ENCODE measurements at regions not wholly inside any gene's neighbourhood (a gene's known extent, or its start where the extent isn't known, plus 50 kb on each side); places are given as distances from the start of the nearest gene placed in this dataset.

- Histone ChIP-seq H3K56ac (ENCODE audit: insufficient read length, low read depth, low read length) (no peak overlapping the region), H3K9me3 (ENCODE audit: control insufficient read depth, low read depth, low read length) (no peaks in the 10 kb centered on the region), H4K20me1 (ENCODE audit: control insufficient read depth, insufficient read depth, insufficient read length) (no peaks in the 10 kb centered on the region), H3K23me2 (ENCODE audit: insufficient read length, low read depth, low read length, poor library complexity, severe bottlenecking) (no peaks in the 10 kb centered on the region), H3T11ph (ENCODE audit: low read length) (no peak overlapping the region), H2BK5ac (ENCODE audit: insufficient read length, low read length) (no peak overlapping the region), H2BK12ac (ENCODE audit: insufficient read length, low read depth, low read length) (no peak overlapping the region), H3K4me1 (ENCODE audit: insufficient read depth, low read length) (no peaks in the 10 kb centered on the region), H3K4me2 (ENCODE audit: insufficient read depth, insufficient read length, low read length) (no peak overlapping the region), H2AK5ac (ENCODE audit: insufficient read length, low read length) (no peak overlapping the region), H4K5ac (ENCODE audit: insufficient read length, low read depth, low read length) (no peak overlapping the region), H3K79me2 (ENCODE audit: insufficient read depth, low read length) (no peaks in the 10 kb centered on the region), H3K23ac (ENCODE audit: insufficient read length, low read depth, low read length) (no peak overlapping the region), H2BK120ac (ENCODE audit: low read depth, low read length, poor library complexity, severe bottlenecking) (no peak overlapping the region), H2BK20ac (ENCODE audit: low read depth, low read length, poor library complexity, severe bottlenecking) (no peak overlapping the region), H3K9ac (ENCODE audit: extremely low read depth, insufficient read length, low read length) (no peak overlapping the region), H3K27ac (ENCODE audit: insufficient read length, low read depth, low read length) (no peak overlapping the region), H2BK15ac (ENCODE audit: low read depth, low read length) (no peak overlapping the region), H3K27me3 (ENCODE audit: insufficient read depth, low read length) (no peaks in the 10 kb centered on the region), H3K4ac (ENCODE audit: low read depth, low read length) (no peak overlapping the region), H3K79me1 (ENCODE audit: insufficient read depth, low read depth, low read length, poor library complexity, severe bottlenecking) (no peaks in the 10 kb centered on the region), H4K8ac (replicated peaks; ENCODE audit: insufficient read length, low read depth, low read length) (no peak overlapping the region), H3K18ac (ENCODE audit: insufficient read length, low read depth, low read length) (no peak overlapping the region), H3K14ac (ENCODE audit: insufficient read depth, low read length) (no peak overlapping the region), H2AFZ (ENCODE audit: low read length) (no peak overlapping the region), H4K91ac (ENCODE audit: insufficient read length, low read depth, low read length) (no peak overlapping the region)
- peaks cover 0 to 3% of the 10 kb centered on the region in 2 experiments; a peak in 1 of 4 replicates for H3K4me1 Mint-ChIP-seq
- H3K36me3 Mint-ChIP-seq (ENCODE audit: insufficient read depth in 1 of 3, low read depth in 3 of 3), result no peaks in the 10 kb centered on the region; a peak in 1 of 7 replicates
- no peaks in the 10 kb centered on the region for H3K9me3 Mint-ChIP-seq
- no peak overlapping the region for H3K27ac Mint-ChIP-seq
- DNase-seq, result no peak
- H3K4me3 Mint-ChIP-seq, result no peak overlapping the region
- H3K27me3 Mint-ChIP-seq (ENCODE audit: low read depth), result no peaks in the 10 kb centered on the region
- WGBS (ENCODE audit: extremely low coverage, insufficient read length, low lambda C conversion rate), result no CpG with 5 or more reads among the region's 1 CpG
- TF ChIP-seq, protein P1, sequence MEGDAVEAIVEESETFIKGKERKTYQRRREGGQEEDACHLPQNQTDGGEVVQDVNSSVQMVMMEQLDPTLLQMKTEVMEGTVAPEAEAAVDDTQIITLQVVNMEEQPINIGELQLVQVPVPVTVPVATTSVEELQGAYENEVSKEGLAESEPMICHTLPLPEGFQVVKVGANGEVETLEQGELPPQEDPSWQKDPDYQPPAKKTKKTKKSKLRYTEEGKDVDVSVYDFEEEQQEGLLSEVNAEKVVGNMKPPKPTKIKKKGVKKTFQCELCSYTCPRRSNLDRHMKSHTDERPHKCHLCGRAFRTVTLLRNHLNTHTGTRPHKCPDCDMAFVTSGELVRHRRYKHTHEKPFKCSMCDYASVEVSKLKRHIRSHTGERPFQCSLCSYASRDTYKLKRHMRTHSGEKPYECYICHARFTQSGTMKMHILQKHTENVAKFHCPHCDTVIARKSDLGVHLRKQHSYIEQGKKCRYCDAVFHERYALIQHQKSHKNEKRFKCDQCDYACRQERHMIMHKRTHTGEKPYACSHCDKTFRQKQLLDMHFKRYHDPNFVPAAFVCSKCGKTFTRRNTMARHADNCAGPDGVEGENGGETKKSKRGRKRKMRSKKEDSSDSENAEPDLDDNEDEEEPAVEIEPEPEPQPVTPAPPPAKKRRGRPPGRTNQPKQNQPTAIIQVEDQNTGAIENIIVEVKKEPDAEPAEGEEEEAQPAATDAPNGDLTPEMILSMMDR (conservative IDR thresholded peaks at IDR 0.05), result no peak
Measured at GRCh38 chr12:16421806-16422205, 74.4 kb downstream of the MGST1 start.
